Activated T-helper 2 cell treated with anti-CD3 and anti-CD28 coated beads, Interferon-gamma antibody, Interleukin-2, Interleukin-4, amounts not matched to agents 10 μg/mL and 5 μg/mL and 100 μg/mL, durations not matched to agents 14 hours and 24 hours and 36 hours (primary cell): ENCODE measurements at regions not wholly inside any gene's neighbourhood (a gene's known extent, or its start where the extent isn't known, plus 50 kb on each side); places are given as distances from the start of the nearest gene placed in this dataset.

Source experiments
- DNase-seq: peaks from one replicate; pipeline ENCODE4 v3.0.0; 2021; ENCODE audit warnings: low spot score
- H3K27ac Mint-ChIP-seq: one replicate; pipeline ENCODE4 v1.8.0; 2021; ENCODE audit warnings: mixed read lengths
- H3K27me3 Mint-ChIP-seq: one replicate; pipeline ENCODE4 v1.8.0; 2021; ENCODE audit warnings: low read depth, mixed read lengths
- H3K36me3 Mint-ChIP-seq: one replicate; pipeline ENCODE4 v1.8.0; 2021; ENCODE audit warnings: low read depth, mixed read lengths
- H3K4me1 Mint-ChIP-seq: one replicate; pipeline ENCODE4 v1.8.0; 2021; ENCODE audit warnings: low read depth, mixed read lengths
- H3K4me3 Mint-ChIP-seq: one replicate; pipeline ENCODE4 v1.8.0; 2021; ENCODE audit warnings: low read depth, mild to moderate bottlenecking, moderate library complexity, mixed read lengths
- H3K9me3 Mint-ChIP-seq: one replicate; pipeline ENCODE4 v1.8.0; 2021; ENCODE audit warnings: mixed read lengths
- intact Hi-C: fragments of 100-400 bp; cut with micrococcal nuclease; formaldehyde crosslinking; loops from one replicate; pipeline ENCODE4 v1.15.1; 2023

- H3K9me3 Mint-ChIP-seq = no peaks in the 10 kb centered on the region
- H3K4me3 Mint-ChIP-seq = no peak overlapping the region
- no peak overlapping the region for H3K27ac Mint-ChIP-seq
- intact Hi-C loops = no loop called here
- H3K27me3 Mint-ChIP-seq = no peaks in the 10 kb centered on the region
- H3K4me1 Mint-ChIP-seq = no peaks in the 10 kb centered on the region
- H3K36me3 Mint-ChIP-seq = no peaks in the 10 kb centered on the region
- no peak for DNase-seq
These were observed 357.8 kb downstream of the NFIB start for GRCh38 chr9:13956107-13956506.

- H3K9me3 Mint-ChIP-seq = no peaks in the 10 kb centered on the region
- no peak for DNase-seq
- H3K4me3 Mint-ChIP-seq = no peak overlapping the region
- H3K27me3 Mint-ChIP-seq = no peaks in the 10 kb centered on the region
- H3K36me3 Mint-ChIP-seq = no peaks in the 10 kb centered on the region
- intact Hi-C loops = no loop called here
- no peak overlapping the region for H3K27ac Mint-ChIP-seq
- H3K4me1 Mint-ChIP-seq = no peaks in the 10 kb centered on the region
These were observed 361.0 kb downstream of the NFIB start for GRCh38 chr9:13952906-13953305.

- Mint-ChIP-seq H3K9me3 (no peaks in the 10 kb centered on the region), H3K4me1 (no peaks in the 10 kb centered on the region), H3K36me3 (no peaks in the 10 kb centered on the region), H3K27me3 (no peaks in the 10 kb centered on the region), H3K27ac (no peak overlapping the region), H3K4me3 (no peak overlapping the region)
- intact Hi-C loops = no loop called here
- DNase-seq = no peak
These were observed 365.9 kb downstream of the NFIB start for GRCh38 chr9:13948037-13948436.

DNA sequence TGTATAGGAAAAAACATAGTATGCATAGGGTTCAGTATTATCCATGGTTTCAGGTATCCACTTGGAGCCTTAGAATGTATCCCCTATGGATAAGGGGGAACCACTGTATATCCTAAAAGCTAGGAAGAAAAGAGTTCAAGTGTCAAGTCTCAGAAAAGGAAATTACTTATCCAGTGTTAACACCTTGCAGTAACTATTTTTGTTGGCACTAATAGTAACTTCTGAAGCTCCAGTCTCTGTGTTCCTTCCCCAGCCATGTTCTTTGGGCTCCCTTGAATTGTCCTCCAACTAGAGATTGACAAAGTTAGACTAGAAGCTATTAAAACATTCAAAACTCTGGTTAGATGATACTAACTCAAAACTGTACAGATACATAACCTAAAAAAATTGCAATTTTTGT is 370.8 kb downstream of the NFIB start:
- Mint-ChIP-seq H3K36me3 (no peaks in the 10 kb centered on the region), H3K9me3 (peaks cover 10% of the 10 kb centered on the region), H3K27ac (no peak overlapping the region), H3K4me3 (no peak overlapping the region), H3K4me1 (no peaks in the 10 kb centered on the region), H3K27me3 (no peaks in the 10 kb centered on the region)
- intact Hi-C loops = no loop called here
- DNase-seq = no peak

- Mint-ChIP-seq H3K36me3 (no peaks in the 10 kb centered on the region), H3K27ac (no peak overlapping the region), H3K4me3 (no peak overlapping the region), H3K27me3 (no peaks in the 10 kb centered on the region), H3K4me1 (no peaks in the 10 kb centered on the region), H3K9me3 (peaks cover 10% of the 10 kb centered on the region)
- no peak for DNase-seq
- intact Hi-C loops = no loop called here
These were observed 371.2 kb downstream of the NFIB start for GRCh38 chr9:13942695-13943094.

DNA sequence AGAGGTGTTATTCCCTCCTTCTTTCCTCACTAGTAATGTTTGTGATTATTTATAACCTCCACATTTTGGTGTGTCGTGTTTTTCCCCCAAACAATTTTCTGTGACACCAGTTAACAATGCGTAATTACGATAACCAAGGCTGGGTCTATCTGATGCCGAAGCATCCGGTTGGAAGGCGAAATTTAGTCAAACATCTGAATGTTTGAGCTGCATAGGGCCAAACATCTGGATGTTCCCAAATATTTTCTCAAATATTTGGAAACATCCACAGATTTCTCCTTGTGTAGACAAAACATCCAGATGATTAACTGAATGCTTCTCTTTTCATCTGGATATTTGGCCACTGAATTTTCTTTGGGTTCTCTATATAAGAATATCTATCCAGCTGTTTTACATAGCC is 371.7 kb downstream of the NFIB start:
- Mint-ChIP-seq H3K4me1 (no peaks in the 10 kb centered on the region), H3K36me3 (no peaks in the 10 kb centered on the region), H3K27ac (no peak overlapping the region), H3K27me3 (no peaks in the 10 kb centered on the region), H3K9me3 (peaks cover 10% of the 10 kb centered on the region), H3K4me3 (no peak overlapping the region)
- DNase-seq = no peak
- intact Hi-C loops = no loop called here

DNA sequence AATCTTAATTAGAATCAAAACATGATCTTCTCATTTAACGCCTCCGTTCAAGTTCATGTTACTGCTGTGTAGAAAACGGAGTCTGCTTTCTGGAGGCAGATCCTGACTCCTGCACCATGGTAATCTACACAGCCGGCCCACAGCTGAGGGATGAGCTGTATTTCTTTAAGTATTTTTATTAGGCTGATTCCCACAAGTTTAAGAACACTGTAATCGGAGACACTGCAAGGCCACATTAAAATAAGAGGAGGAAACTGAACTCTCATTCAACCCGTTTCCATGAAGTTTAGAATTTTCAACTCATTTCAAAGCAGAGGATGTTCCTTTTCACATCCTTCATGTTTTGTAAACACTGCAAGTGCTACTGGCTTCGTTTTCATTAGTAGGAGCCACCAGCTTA is 372.2 kb downstream of the NFIB start:
- Mint-ChIP-seq H3K27ac (no peak overlapping the region), H3K4me1 (no peaks in the 10 kb centered on the region), H3K27me3 (no peaks in the 10 kb centered on the region), H3K36me3 (no peaks in the 10 kb centered on the region), H3K4me3 (no peak overlapping the region), H3K9me3 (peaks cover 10% of the 10 kb centered on the region)
- intact Hi-C loops = no loop called here
- DNase-seq = no peak

GRCh38 chr9:13939701-13940490 is 374.0 kb downstream of the NFIB start:
- Mint-ChIP-seq H3K27me3 (no peaks in the 10 kb centered on the region), H3K4me1 (no peaks in the 10 kb centered on the region), H3K36me3 (no peaks in the 10 kb centered on the region), H3K4me3 (no peak overlapping the region), H3K27ac (no peak overlapping the region), H3K9me3 (peaks cover 10% of the 10 kb centered on the region)
- intact Hi-C loops = no loop called here
- no peak for DNase-seq

DNA sequence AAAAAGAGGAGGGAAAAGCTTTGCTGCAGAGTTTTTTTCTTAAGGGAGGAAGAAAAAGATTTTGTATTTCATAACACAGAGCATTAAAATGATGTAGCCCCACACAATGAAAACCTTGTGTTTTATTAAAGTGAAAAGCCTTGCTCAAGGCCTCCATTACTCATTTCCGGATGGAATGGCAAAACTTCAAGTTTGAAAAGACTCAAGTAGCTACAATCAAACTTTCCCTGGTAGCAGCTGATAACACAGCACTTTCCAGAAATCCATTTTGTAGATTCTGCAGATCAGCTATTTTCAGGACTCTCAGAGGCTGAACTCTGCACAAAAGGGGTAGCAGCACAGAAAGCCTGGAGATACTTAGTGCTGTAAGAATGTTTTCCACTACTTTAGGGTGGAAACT is 374.8 kb downstream of the NFIB start:
- no peaks in the 10 kb centered on the region for H3K4me1 Mint-ChIP-seq
- H3K27ac Mint-ChIP-seq = no peak overlapping the region
- H3K4me3 Mint-ChIP-seq = no peak overlapping the region
- H3K9me3 Mint-ChIP-seq = peaks cover 10% of the 10 kb centered on the region
- H3K36me3 Mint-ChIP-seq = no peaks in the 10 kb centered on the region
- H3K27me3 Mint-ChIP-seq = no peaks in the 10 kb centered on the region
- intact Hi-C loops = no loop called here
- no peak for DNase-seq

- Mint-ChIP-seq H3K27ac (no peak overlapping the region), H3K36me3 (no peaks in the 10 kb centered on the region), H3K4me1 (no peaks in the 10 kb centered on the region), H3K9me3 (no peaks in the 10 kb centered on the region), H3K27me3 (no peaks in the 10 kb centered on the region), H3K4me3 (no peak overlapping the region)
- no peak for DNase-seq
- intact Hi-C loops = no loop called here
These were observed 379.5 kb downstream of the NFIB start for GRCh38 chr9:13934416-13934815.

DNA sequence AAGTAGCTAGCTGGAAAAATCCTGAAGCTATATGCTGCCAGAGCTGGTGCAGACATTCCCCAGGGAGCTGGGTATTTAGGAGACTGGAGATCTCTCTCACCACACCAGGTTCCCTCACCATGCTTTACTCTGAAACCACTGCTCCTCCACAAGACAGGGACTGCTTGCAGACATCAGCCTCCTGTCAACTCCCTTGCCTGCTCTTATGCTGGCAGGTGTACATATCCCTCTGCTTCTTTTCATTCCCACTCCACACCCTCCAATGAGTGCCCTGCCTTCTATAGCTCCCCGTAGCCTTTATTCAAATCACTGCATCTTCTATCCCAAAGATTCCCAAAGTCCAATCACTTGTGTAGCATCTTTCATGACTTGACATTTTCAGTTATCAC is 380.7 kb downstream of the NFIB start:
- Mint-ChIP-seq H3K36me3 (no peaks in the 10 kb centered on the region), H3K27me3 (no peaks in the 10 kb centered on the region), H3K27ac (no peak overlapping the region), H3K4me3 (no peak overlapping the region), H3K4me1 (no peaks in the 10 kb centered on the region), H3K9me3 (no peaks in the 10 kb centered on the region)
- no peak for DNase-seq
- intact Hi-C loops = no loop called here

GRCh38 chr9:13932528-13933267 is 381.2 kb downstream of the NFIB start:
- Mint-ChIP-seq H3K4me1 (no peaks in the 10 kb centered on the region), H3K4me3 (no peak overlapping the region), H3K36me3 (no peaks in the 10 kb centered on the region), H3K27me3 (no peaks in the 10 kb centered on the region), H3K27ac (no peak overlapping the region), H3K9me3 (no peaks in the 10 kb centered on the region)
- intact Hi-C loops = no loop called here
- DNase-seq = no peak

DNA sequence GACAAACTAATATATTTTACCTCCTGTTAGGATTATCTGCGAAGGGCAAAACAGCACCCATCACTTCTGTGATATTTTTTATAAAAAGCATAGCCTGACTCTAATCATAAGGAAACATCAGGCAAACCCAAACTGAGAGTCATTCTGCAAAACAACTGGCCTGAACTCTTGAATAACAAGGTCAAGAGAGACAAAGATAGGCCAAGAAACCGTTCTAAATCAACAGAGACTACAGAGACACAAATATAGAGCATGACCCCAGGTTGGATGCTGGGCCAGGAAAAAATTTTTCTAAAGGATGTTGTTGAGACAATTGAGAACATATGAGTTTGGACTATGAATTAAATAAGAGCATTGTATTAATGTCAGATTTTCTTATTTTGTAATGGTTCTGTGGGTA is 384.9 kb downstream of the NFIB start:
- Mint-ChIP-seq H3K4me3 (no peak overlapping the region), H3K27ac (no peak overlapping the region), H3K9me3 (peaks cover 13% of the 10 kb centered on the region), H3K27me3 (no peaks in the 10 kb centered on the region), H3K36me3 (no peaks in the 10 kb centered on the region), H3K4me1 (no peaks in the 10 kb centered on the region)
- intact Hi-C loops = no loop called here
- DNase-seq = no peak
